ENCODE measurements at regions not wholly inside any gene's neighbourhood (a gene's known extent, or its start where the extent isn't known, plus 50 kb on each side); places are given as distances from the start of the nearest gene placed in this dataset.

GRCh38 chr6:119830069-119830468 lies 480.5 kb upstream of the MAN1A1 start:
- no peak for TF ChIP-seq CTCF (IDR thresholded peaks at IDR 0.05; ENCODE audit: low read depth, low read length)
- no peak for TF ChIP-seq EZH2phosphoT487 (IDR thresholded peaks at IDR 0.05; ENCODE audit: low read depth)
